ENCODE measurements at regions not wholly inside any gene's neighbourhood (a gene's known extent, or its start where the extent isn't known, plus 50 kb on each side); places are given as distances from the start of the nearest gene placed in this dataset.

GRCh38 chr9:31677415-31677814 lies 707.0 kb upstream of the ACO1 start:
- no TSS peak for BruUV-seq (replicated peaks)
- no peak overlapping the region for H2AFZ ChIP-seq (ENCODE audit: low read depth, low read length)
- DNase-seq (ENCODE audit: low read depth, low spot score) (peak; percentile 44), FAIRE-seq (no peak)
- intact Hi-C loops (cut with micrococcal nuclease), result no loop called here
- no peak overlapping the region for H3K4me2 ChIP-seq (ENCODE audit: insufficient read depth, low read length)
- H3K4me1 ChIP-seq (ENCODE audit: control insufficient read depth, extremely low read depth, insufficient read depth, low read length), result peaks cover 7% of the 10 kb centered on the region
- no peaks in the 10 kb centered on the region for H3K27me3 ChIP-seq (ENCODE audit: control insufficient read depth in 2 of 2, insufficient read depth in 2 of 2, low read length in 2 of 2)
- TF ChIP-seq MAX (IDR thresholded peaks at IDR 0.05; ENCODE audit: insufficient read depth, insufficient read length) (no peak), FOS (IDR thresholded peaks at IDR 0.05; ENCODE audit: borderline replicate concordance, insufficient read depth, low read length) (peak; percentile 69)
- no peaks in the 10 kb centered on the region for H3K79me2 ChIP-seq (ENCODE audit: control insufficient read depth, insufficient read depth, low read length)
- dilution Hi-C loops (cut with MboI; ENCODE audit: extremely low pct_ligation_motif_present, low sequenced_read_pairs), result no loop called here
- ChIA-PET POLR2A (no interaction called here), CTCF (interaction anchor here (1.3 kb wide), 1 partner anchor 13 kb away, joined by 4 read pairs; no protein-coding TSS in a partner anchor)
- no peaks in the 10 kb centered on the region for H4K20me1 ChIP-seq (replicated peaks; ENCODE audit: control insufficient read depth, extremely low read depth, insufficient read depth, low read length)
- no peak overlapping the region for H3K4me3 ChIP-seq (replicated peaks in 1 of 3; ENCODE audit: insufficient read depth in 1 of 3, low read depth in 1 of 3, low read length in 3 of 3)
- H3K9me3 ChIP-seq (replicated peaks; ENCODE audit: control insufficient read depth, insufficient read depth, low read length), result no peaks in the 10 kb centered on the region
- no peaks in the 10 kb centered on the region for H3K36me3 ChIP-seq (ENCODE audit: control insufficient read depth in 2 of 2, extremely low read depth in 1 of 2, insufficient read depth in 2 of 2, low read length in 2 of 2)
- H3K9me1 ChIP-seq (replicated peaks; ENCODE audit: control insufficient read depth, extremely low read depth, insufficient read depth, low read length), result no peaks in the 10 kb centered on the region
- H3K9ac ChIP-seq (replicated peaks; ENCODE audit: extremely low read depth, insufficient read depth, low read length), result no peak overlapping the region
- H3K27ac ChIP-seq (ENCODE audit: insufficient read depth, low read depth, low read length), result no peak overlapping the region

GRCh38 chr9:31677877-31678276 lies 706.6 kb upstream of the ACO1 start:
- dilution Hi-C loops (cut with MboI; ENCODE audit: extremely low pct_ligation_motif_present, low sequenced_read_pairs), result no loop called here
- TF ChIP-seq POLR2A (IDR thresholded peaks at IDR 0.05; ENCODE audit: low read depth, low read length) (no peak), GATA2 (IDR thresholded peaks at IDR 0.05; ENCODE audit: insufficient read depth, insufficient read length, low read depth, low read length) (no peak), CTCF (IDR thresholded peaks at IDR 0.05; ENCODE audit: extremely low read depth in 1 of 2, insufficient read depth in 1 of 2, low read depth in 1 of 2, low read length in 2 of 2) (no peak), EZH2 (IDR thresholded peaks at IDR 0.05; ENCODE audit: borderline replicate concordance, low read depth, low read length, severe bottlenecking) (no peak), FOS (IDR thresholded peaks at IDR 0.05; ENCODE audit: borderline replicate concordance, insufficient read depth, low read length) (no peak), JUN (IDR thresholded peaks at IDR 0.05; ENCODE audit: borderline replicate concordance, insufficient read depth, insufficient read length, low read depth) (no peak), POLR2AphosphoS5 (IDR thresholded peaks at IDR 0.05; ENCODE audit: insufficient read depth, low read depth, low read length) (no peak), MAX (IDR thresholded peaks at IDR 0.05; ENCODE audit: insufficient read depth, insufficient read length) (no peak), MYC (IDR thresholded peaks at IDR 0.05; ENCODE audit: low read depth, low read length) (no peak)
- Histone ChIP-seq H4K20me1 (replicated peaks; ENCODE audit: control insufficient read depth, extremely low read depth, insufficient read depth, low read length) (no peaks in the 10 kb centered on the region), H3K27me3 (ENCODE audit: control insufficient read depth in 2 of 2, insufficient read depth in 2 of 2, low read length in 2 of 2) (no peaks in the 10 kb centered on the region), H3K4me3 (replicated peaks in 1 of 3; ENCODE audit: insufficient read depth in 1 of 3, low read depth in 1 of 3, low read length in 3 of 3) (no peak overlapping the region), H3K27ac (ENCODE audit: insufficient read depth, low read depth, low read length) (no peak overlapping the region), H3K9me3 (replicated peaks; ENCODE audit: control insufficient read depth, insufficient read depth, low read length) (no peaks in the 10 kb centered on the region), H3K9ac (replicated peaks; ENCODE audit: extremely low read depth, insufficient read depth, low read length) (no peak overlapping the region), H2AFZ (ENCODE audit: low read depth, low read length) (no peak overlapping the region), H3K36me3 (ENCODE audit: control insufficient read depth in 2 of 2, extremely low read depth in 1 of 2, insufficient read depth in 2 of 2, low read length in 2 of 2) (no peaks in the 10 kb centered on the region), H3K4me1 (ENCODE audit: control insufficient read depth, extremely low read depth, insufficient read depth, low read length) (peaks cover 7% of the 10 kb centered on the region), H3K79me2 (ENCODE audit: control insufficient read depth, insufficient read depth, low read length) (no peaks in the 10 kb centered on the region), H3K4me2 (ENCODE audit: insufficient read depth, low read length) (no peak overlapping the region), H3K9me1 (replicated peaks; ENCODE audit: control insufficient read depth, extremely low read depth, insufficient read depth, low read length) (no peaks in the 10 kb centered on the region)
- no TSS peak for BruUV-seq (replicated peaks)
- DNase-seq (ENCODE audit: low read depth, low spot score) (no peak), FAIRE-seq (no peak)
- ChIA-PET CTCF (interaction anchor here (1.3 kb wide), 1 partner anchor 13 kb away, joined by 4 read pairs; no protein-coding TSS in a partner anchor), POLR2A (no interaction called here)
- intact Hi-C loops (cut with micrococcal nuclease), result no loop called here
